Hematopoietic multipotent progenitor cell treated with erythropoietin and hydrocortisone succinate and interleukin-3 and kit ligand, for 6 days (in vitro differentiated cells): ENCODE measurements at regions not wholly inside any gene's neighbourhood (a gene's known extent, or its start where the extent isn't known, plus 50 kb on each side); places are given as distances from the start of the nearest gene placed in this dataset.
A peak's percentile ranks its signal among the peaks of the same experiment; 100 is the strongest.

Experiments used
- DNase-seq: peaks from one replicate; pipeline ENCODE4 v3.0.0-alpha.2; 2015

DNA sequence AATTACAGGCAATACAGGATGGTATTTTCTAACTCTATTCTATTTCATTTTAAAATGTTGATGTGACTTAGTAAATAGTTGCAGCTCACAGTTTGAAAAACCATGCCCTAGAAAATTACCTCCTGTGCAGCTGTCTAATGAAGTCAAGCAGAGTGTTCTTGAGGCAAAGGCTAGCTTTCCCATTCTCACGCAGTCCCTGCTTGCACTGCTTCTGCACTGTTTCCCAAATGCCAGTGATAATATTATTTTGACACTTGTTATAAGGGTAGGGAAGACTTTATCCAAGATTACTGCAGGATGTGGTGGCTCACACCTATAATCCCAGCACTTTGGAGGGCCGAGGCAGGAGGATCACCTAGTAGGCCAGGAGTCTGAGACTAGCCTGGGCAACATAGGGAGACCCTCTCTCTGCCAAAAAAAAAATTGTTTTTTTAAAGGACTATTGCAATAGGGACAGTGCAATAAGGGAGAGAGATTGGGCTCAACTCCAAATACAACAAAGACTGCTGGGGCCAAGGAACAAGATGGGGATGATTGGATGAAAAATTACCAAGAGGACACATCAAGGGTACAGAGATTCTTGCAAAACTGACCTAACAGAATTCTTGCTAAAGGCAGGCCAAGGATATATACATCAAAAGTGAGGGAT is 196.1 kb downstream of the LY86 start:
- DNase-seq = no peak

DNA sequence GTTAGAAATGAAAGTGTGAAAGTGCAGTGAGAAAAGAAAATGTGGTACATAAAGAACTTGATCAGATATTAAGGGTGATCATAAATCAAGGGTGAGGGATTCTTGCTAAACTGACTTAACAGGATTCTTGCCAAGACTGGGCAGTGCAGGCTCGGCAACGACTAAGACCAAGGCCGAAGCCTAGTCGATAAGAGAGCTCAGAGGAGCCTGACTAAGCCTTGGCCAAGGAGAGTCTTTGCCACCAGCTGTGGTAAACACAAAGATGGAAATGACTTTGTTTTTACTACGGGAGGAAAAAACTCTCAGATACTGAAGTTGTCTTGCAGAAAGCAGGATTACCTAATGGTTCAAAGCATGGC is 196.6 kb downstream of the LY86 start:
- no peak for DNase-seq

DNA sequence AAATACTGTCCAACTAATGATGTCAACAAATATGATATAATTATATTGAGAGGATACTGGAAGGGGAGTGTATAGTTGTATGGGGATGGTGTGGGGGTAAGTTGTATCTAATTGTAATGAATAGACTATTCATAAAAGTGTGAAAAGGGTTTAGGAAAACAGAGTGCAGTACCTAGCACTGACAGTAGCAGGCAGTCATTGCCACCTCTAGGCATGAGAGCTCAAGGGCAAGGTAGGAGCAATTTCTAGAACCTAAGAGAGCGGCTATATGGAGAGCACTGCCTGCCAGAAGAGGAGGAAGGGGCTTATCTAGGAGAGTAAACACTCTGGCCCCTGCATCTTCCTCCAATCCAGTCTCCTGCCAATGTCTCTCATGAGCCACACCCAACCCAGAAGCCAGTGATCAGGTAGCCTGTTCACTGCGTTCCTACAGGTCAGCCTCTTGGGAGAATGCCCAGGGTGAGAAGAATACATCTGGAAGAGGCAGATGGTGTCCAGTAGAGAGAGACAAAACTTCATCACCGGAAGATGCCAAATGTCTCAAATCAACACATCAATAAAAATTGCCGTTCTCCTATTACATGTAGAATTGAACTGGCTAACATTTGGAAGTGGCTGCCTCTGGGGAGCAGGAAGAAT is 200.0 kb downstream of the LY86 start:
- DNase-seq = peak; percentile 68

DNA sequence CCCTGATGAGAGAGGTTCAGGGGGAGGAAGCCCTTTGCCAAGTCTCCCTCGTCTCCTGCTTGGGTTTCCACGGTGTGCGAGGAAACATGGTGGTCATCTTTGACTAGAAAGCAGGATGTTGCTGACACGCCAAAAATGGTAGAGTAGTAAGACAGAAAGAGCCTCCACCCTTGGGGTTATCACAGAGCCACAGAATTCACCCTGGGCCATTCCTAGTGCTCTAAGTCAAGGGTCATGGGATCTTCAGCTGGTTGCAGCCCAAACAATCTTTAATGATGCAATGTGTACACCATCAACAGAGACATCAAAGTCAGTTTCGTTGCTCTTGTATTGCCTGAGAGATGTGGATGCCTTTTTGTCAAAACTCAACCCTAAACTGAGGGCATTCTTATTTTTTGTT is 201.9 kb downstream of the LY86 start:
- DNase-seq = no peak

DNA sequence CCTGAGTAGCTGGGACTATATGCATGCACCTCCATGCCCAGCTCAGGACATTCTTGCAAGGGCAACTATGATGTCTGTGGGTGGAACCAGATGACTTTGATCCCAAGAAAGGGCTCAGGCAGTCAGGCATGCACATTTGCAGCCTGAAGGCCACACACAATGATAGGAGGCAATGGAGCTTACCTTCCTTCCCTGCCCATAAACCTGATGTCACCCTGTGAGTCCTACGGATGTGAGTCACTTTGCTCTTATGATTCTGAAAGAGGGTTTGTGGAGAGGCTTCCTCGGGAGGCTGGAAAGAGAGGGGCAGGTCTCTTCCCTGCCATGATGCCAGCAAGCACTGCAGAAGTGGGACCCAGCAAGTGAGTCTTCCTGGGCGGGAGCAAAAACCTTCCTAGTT is 202.4 kb downstream of the LY86 start:
- no peak for DNase-seq

DNA sequence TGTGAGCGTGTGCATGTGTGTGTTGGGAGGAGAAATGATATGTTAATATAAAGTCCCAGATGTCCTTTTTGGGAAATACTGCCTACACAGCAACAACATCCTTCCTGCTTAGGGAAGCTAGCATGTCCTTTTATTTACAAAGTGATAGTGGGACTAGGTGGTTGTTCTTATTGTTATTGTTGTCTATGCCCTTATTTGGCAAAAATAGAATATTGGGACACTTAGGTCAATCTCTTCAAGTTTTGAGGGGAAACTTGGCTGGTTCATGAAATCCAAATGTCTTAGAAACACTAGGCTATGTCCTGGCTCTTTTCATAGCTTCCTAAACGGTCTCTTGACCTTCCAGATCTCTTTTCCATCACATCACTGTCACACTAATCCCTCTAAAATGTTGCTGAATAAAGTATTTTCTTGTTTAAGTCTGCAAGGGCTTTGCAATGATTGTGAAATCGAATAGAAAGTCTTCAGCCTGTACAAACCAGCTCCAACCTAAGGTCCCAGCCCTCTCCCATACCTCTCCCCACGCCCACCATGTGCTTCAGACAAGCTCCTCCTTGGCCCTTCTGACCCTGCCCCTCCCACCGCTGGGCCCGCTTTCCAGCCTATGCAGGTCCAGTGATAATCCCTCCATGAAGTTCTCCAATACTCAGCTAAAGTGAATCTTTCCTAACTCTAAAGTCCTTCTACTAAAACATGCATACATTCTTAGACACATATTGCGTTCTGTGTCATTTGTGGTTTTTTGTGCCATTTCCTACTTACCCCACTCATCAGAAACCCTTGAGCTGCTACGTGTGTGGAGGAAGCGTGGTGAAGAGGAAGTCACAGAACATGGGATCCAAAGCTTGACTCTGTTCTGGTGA is 205.1 kb downstream of the LY86 start:
- DNase-seq = peak; percentile 62

DNA sequence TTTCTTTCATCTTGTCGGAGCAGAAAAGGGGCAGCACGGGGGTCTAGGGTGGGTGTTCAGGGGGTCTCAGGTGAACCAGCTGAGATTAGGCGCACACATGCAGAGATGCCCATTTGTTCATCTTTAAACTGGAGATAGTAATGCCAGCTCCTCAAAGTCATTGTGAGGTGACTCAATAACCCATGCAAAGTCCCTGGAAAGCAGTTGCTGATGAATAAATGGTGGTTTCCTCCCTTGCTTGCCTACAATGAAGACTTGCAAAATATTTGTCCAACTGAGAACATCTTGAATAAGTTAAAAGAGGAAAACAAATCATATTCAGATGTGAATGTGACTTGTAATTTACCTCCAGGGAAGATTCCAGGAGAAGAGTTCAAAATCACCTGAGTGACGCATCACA is 206.9 kb downstream of the LY86 start:
- no peak for DNase-seq

DNA sequence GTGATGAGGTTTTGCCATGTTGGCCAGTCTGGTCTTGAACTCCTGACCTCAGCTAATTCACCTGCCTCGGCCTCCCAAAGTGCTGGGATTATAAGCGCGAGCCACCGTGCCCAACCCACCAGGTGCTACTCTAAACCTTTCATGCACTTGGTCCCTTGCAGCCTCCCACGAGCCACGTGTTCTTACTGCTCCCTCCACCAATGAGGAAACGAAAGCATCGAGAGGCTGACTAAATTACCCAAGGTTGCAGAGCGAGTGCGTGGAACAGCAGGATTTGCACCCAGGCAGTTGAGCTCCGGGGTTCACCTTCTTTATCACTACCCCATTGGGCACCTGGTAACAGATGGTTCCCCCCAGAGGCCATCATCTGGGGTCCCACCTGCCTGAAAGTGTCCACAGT is 208.3 kb downstream of the LY86 start:
- no peak for DNase-seq

DNA sequence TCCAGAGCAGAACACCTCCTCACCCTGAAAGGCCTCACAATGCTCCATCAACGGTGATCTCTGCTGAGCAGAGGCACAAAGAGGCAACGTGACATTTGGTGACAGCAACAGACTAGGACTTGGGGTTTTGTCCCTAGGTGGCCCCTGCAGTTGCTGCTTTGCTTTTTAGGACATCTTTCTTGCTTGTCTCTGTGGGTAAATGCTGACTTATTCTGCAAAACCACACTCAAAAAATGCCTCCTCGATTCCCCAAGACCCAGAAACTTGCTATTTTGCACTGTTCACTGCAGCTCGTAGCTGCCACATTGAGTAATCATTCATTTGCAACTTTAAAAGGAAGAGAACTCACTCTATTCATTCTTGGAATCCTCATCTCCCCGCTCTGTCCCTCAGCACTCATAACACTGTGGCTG is 209.9 kb downstream of the LY86 start:
- DNase-seq = no peak

DNA sequence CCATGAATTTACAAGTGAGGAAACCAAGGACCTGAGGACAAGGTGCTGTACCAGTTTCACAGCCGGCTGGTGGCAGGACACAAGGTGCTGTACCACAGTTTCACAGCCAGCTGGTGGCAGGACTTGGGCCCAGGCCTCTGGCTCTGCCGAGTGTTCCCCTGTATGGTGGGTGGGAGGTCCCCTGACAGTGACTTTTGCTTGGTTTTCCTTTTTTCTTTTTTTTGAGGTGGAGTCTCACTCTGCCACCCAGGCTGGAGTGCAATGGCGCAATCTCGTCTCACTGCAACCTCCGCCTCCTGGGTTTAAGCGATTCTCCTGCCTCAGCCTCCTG is 212.4 kb downstream of the LY86 start:
- DNase-seq = no peak

DNA sequence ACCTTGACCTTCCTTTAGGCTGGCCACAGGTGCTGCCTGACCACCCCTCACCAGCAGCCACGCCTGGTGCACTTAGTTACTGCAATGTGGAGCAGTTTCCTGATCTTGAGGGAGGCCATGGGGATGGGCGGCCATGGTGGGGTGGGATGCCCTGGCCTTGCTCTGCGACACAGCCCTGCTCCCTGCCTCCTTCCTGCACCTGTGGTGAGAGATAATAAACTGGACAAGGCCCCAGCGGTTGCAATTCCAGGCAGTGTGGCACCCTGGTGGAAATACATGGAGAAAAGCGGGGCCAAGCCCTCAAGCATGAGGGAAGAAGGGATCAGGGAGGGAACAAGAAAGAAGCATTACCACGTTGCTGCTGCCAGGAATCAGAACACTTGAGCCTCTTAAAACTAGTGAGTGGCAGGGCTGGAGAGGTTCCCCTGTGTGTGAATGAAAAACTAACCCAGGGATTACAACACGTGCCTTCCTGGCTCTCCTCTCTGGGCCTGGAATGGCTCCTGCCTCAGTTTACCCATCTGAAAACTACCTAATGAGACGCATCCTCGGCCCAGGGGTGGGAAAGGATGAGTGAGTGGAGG is 213.2 kb downstream of the LY86 start:
- DNase-seq = no peak

DNA sequence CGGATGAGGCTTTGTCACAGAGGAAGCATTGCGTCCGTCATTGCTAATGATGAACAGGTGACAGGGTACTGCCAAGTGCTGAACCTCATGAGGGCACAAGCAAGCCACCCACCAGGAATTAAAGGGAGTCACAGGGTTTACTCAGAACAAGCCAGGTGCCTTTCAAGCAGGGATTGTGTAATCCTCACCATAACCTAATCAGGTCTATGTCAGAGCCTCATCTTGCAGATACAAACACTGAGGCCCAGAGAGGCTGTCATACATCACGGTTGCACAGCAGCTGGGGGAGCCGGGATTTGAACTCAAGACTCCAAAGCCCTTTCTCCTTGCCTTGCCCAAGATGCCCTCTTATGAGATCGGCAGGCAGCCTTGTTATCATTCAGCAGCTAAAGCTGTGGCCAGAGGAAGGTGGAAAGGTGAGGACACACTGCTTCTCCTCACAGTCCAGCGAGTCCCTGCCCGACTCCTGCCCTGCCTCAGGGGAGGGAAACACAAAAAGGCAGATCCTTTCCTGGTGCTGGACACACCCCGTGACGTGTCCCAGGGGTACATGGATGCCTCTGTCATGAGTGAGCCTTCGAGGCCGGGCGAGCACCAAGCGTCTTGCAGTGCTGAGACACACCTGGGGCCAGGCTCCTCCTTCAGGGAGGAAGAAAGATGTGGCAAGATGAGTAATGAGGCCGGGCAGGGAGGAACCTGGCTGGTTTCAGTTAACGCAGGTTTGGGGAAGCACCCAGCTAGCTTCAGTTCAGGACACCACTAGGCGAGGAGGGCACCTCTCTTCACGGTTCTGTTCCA is 214.9 kb downstream of the LY86 start:
- no peak for DNase-seq

DNA sequence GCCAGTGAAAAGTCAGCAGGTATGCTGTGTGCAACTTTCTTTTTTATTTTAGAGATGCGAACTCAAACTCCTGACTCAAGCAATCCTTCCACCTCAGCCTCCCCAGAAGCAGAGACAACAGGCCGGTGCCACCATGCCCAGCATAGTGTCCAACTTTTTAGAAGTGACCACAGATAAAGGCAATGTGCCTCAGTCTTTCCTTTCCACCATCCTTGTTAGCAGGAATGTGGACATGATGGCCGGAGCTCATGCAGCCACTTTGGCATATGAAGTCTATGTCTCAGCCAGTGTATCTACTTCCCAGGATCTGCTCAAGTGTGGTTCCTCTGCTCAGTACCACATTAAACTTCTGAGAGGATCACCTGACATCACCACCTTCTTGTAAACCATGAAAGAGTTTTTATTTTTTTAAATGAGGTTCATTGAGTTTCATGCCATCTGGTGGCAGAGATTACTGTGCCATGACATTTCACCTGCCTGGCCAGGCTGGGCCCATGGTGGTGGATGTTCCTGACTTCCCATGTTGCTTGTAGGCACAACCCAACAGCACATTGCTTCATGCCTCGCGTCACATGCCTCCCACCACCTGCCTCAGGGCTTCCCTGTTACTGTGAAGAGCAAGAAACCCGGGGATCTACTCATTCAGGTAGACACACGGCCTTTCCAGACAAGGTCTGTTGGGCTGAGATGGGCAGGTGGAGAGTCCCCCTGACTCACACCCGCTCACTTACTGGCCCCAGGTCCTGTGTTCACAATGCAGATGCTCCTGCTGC is 216.5 kb downstream of the LY86 start:
- no peak for DNase-seq

DNA sequence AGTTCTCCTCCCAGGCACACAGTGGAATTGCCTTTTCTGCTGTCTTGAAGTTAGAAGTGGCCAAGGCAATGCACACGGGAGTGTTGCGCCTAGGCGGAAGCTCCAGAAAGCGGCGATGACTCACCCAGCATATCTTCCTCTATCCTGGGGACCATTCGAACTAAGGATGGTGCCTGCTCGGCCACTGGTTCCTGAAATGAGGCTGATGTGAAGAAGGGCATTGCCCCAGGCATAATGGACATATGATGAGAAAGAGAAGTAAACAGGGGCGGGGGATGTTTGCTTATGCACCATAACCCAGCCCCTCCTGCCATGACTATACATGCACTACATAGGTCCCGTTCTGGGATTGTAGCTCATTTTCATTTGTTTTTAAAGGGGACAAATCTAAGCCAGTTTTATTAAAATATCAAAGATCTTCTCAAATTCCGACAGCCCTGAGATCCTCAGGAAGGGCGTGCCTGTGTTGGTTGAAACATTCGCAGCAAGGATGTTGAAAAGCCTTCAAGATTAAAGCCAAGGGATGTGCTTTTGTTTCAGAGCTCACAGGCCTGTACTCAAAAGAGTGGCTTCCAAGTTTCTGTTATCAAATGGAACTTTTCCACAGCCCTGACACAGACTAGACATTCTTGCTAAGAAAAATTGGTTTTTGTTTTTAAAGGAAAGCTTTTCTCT is 218.5 kb downstream of the LY86 start:
- DNase-seq = no peak

DNA sequence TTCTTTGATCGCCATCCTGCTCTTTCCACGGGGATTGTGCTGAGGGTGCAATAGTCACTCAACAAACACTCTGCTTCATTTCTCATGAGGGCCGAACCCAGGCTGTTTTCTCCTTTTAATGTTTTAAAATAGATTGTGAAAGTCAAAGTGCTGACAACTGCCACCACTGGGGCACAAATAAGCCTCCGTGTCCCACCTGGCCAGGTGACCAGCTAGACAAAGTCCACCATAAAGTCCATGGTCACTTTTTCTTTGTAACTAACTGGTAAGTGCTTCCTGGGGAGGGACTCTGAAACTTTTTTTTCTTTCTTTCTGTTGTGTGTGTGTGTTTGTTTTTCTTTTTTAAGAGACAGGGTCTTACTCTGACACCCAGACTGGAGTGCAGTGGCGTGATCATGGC is 219.8 kb downstream of the LY86 start:
- no peak for DNase-seq

DNA sequence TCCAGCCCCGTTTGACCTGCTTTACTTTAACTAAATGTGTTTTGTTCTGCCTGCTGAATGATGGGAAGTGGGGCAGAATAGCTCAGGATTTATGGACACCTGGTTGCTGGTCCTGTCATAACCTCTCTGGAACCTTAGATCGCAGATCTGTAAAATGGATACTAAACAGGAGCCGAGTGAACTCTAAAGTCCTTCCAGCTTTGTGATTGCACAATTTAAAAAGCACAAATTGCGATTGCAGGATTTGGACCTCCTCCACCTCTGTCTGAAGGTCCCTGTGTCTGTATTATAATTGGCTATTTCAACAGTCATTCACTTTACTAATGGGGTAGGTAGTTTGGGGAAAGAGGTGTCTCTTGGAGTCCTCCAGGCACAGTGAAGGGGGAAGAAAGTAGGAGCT is 220.4 kb downstream of the LY86 start:
- DNase-seq = no peak

DNA sequence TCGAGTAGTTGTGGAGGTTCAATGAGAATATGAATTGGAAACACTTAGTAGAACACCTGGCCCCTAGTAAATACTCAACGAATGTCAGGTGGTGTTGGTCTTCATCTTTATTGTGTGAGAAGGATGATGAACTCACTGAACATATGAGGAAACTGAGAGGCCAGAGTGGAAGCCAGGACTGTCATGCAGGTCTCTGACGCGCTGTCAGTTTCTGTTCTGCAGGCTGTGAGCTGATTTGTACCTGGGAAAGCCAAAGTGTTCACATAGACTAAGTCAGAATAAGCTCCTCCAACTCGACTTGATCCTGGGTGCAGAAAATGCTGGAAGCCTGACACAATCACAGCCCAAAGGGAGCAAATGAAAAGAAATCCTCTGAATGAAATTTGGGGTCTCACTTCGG is 222.2 kb downstream of the LY86 start:
- DNase-seq = no peak

DNA sequence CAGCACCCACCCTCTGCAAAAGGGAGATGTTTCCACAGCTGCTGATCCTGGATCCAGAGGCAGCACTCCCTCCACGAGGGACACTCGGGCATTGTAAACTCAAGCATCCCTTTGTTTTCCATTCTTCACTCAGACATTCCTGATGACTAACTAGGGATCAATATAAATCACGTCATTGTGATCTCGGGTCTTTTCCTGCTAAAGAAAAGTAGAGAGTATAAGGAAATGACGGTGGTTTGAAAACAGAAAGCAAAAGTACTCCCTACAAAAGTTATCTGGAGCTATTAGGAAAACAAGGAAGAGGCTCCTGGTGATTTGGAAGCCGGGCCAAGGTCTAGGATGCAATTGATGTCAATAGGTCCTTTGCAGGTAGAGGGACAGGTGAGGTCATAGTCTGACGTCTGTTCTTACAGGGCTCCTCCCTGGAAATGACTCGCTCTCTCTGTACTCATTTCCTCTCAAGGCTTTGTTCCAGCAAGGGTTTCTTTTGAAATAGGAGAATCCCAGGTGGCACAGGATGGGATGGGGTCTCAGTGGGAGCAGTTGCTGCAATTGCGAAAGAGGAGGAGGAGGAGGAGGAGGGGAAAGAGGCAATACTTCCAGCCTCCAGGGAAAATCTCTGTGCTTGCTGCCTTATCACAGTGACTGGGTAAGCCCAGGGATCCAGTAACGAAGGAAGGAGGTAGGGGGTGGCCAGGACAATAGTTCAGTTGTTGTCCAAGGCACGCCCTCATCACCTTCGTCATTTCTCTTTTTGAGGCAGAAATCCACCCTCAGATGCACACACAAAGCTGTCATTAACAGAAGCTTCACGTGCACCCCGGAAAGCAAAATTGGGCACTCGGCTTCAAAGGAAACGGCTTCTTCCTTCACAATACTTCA is 222.8 kb downstream of the LY86 start:
- no peak for DNase-seq

DNA sequence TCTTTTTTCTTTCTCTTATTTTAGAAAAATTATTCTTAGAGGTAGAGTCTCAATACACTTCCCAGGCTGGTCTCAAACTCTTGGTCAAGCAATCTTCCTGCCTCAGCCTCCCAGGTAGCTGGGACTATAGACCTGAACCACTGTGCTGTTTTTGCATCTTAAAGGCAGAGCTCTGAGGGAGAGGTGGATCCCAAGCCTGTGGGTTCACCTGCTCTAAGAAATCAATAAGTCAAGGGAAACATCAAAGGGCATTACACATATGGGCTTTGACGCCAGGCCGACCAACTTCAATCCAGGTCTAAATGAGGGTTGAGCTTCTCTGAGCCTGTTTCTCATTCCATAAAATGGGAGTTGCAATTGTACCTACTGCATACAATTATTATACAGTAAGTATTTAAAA is 223.9 kb downstream of the LY86 start:
- no peak for DNase-seq

DNA sequence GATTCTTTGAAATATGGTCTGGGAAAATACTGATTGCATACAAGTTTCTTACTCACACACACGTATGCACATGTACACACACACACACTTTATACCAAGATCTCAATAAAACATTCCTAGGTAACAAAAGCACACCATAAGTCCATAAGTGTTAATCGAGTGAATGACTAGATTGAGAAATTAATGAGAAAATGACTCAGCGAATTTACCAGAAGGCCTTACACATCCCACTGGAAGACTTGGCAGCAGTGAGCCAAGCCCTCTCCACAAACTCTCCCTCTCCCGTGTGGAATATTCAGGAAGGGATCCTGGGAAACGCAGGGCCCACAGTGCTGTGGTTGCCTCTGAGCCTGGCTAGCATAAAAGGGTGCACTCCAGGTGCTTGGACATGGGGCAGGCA is 227.2 kb downstream of the LY86 start:
- DNase-seq = no peak

DNA sequence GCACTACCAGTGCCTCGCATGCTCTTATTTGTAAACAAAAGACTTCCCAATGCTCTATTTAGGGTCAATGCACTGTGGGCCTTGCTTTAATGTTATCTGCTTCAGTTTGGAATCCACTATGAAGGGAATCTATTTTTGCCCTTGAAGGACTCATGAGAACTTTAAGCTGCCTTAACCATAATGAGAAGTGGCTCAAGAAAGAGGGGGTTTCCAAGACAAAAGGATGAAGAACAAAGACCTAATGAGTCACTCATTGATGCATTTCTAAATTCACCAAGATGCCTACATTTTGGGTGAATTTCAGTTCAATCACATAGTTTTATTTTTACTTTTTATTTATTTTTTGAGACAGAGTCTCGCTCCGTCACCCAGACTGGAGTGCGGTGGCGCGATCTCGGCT is 228.2 kb downstream of the LY86 start:
- no peak for DNase-seq
